GM10266 (cell line): ENCODE measurements at regions not wholly inside any gene's neighbourhood (a gene's known extent, or its start where the extent isn't known, plus 50 kb on each side); places are given as distances from the start of the nearest gene placed in this dataset.
"Not testable (repeated sequence)": the region's sequence is repeated elsewhere in the genome, so short reads cannot be mapped to it uniquely, and the experiment has no call there.

ENCODE experiments used
- DNase-seq: peaks from one replicate; pipeline ENCODE4 v3.0.0; 2012; ENCODE audit errors: extremely low spot score
- CTCF ChIP-seq: IDR thresholded peaks from 2 replicates; pipeline ENCODE4 v1.5.1; 2012; ENCODE audit warnings: mild to moderate bottlenecking, low read depth; ENCODE audit not compliant: control insufficient read depth, insufficient read depth; ENCODE audit errors: missing control alignments

GRCh38 chr13:82070416-82070815, 1729.5 kb upstream of the SPRY2 start:
- TF ChIP-seq CTCF = no peak
- DNase-seq = no peak

- TF ChIP-seq CTCF = no peak
- no peak for DNase-seq
Measured at GRCh38 chr13:82062772-82063171, 1721.8 kb upstream of the SPRY2 start.

GRCh38 chr13:82058364-82058763, 1717.4 kb upstream of the SPRY2 start:
- DNase-seq = no peak
- TF ChIP-seq CTCF = no peak

- DNase-seq = not testable (repeated sequence)
Measured at GRCh38 chr13:82045316-82045715, 1704.4 kb upstream of the SPRY2 start.

- no peak for DNase-seq
Measured at GRCh38 chr13:82036602-82037001, 1695.7 kb upstream of the SPRY2 start.

GRCh38 chr13:82011355-82011754, 1670.4 kb upstream of the SPRY2 start:
- TF ChIP-seq CTCF = no peak
- DNase-seq = no peak

More at GRCh38 chr13:82036602-82037001, 1695.7 kb upstream of the SPRY2 start:
- TF ChIP-seq CTCF = no peak

- no peak for TF ChIP-seq CTCF
- no peak for DNase-seq
Measured at GRCh38 chr13:82010780-82011179, 1669.9 kb upstream of the SPRY2 start.

- TF ChIP-seq CTCF = no peak
- no peak for DNase-seq
Measured at GRCh38 chr13:82002710-82003109, 1661.8 kb upstream of the SPRY2 start.
